GM19025 (cell line): ENCODE measurements at regions not wholly inside any gene's neighbourhood (a gene's known extent, or its start where the extent isn't known, plus 50 kb on each side); places are given as distances from the start of the nearest gene placed in this dataset.

Source experiments
- ATAC-seq: cut with Tn5 transposase; IDR thresholded peaks from one replicate; pipeline ENCODE4 v1.9.1; 2021; ENCODE audit warnings: mild to moderate bottlenecking, low read depth, moderate library complexity; ENCODE audit not compliant: unreplicated experiment

DNA sequence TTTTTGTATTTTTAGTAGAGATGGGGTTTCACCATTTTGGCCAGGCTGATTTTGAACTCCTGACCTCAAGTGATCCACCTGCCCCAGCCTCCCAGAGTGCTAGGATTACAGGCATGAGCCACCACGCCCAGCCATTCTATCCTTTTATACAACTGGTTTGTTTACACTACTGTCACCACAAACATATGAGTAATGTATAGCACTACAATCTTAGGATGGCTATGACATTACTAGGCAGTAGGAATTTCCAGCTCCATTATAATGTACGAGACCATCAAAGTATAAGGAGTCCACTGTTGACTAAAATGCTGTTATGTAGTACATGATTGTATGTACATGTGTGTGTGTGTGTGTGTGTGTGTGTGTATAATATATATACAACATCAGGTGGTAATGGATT is 1126.1 kb upstream of the LRRN3 start:
- ATAC-seq, result no peak

DNA sequence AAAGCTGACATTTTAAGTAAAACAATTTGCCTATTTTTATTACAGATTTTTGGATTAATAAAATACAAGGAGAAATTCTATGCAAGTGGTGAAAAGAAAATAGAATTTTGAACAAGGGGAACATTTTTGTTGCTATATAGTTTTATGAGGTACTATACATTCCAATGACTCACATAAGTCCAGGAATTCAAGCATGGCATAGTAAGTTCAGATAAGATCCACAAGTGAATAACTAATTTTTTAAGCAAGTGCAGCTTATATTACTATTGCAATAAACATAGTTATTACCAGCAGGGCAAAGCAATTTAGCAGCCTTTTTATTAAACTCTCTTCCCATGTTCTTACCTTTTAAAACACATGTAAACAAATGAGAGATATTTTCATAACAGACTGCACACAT is 1123.5 kb upstream of the LRRN3 start:
- ATAC-seq, result no peak

DNA sequence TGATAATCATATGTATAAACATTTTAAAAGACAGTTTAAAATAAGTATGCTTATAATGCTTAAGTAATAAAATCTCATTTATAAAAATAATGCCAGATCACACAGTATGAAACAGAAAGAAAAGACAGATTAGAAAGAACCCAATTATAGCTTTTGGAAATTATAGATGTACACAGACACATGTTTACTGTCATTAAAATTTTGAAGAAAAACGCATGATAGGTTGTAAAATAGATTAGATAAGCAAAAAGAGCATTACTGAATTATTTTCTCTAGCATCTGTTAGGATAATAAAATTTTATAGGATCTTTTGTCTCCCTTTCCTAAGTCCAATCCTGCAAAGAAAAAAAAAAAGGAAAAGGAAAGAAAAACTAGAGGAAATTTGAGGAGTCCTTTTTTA is 1107.3 kb upstream of the LRRN3 start:
- no peak for ATAC-seq

DNA sequence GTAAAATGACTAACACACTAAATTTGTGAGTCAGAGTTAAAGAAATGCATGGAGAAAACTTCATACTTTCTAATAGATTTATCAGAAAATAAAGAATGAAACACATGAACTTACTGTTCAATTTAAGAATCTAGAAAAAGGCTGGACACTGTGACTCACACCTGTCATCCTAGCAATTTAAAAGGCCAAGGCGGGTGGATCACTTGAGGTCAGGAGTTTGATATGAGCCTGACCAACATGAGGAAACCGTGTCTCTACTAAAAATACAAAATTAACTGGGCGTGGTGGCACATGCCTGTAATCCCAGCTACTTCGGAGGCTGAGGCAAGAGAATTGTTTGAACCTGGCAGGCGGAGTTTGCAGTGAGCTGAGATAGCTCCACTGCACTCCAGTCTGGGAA is 1106.2 kb upstream of the LRRN3 start:
- ATAC-seq, result no peak

DNA sequence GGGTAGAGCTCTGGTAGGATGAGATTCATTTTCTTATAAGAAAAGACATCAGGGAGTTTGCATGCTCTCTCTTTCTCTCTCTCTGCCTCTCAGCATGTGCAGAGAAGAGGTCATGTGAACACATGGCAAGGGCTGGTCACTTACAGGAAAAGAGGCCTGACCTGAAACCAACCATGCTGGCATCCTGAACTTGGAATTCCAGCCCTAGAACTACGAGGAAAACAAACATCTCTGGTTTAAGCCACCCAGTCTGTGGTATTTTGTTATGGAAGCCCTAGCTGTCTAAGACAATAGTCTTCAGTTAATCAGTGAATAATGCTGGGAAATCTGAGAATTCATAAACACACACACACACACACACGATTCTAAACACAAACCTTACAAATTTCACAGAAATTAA is 1104.2 kb upstream of the LRRN3 start:
- ATAC-seq, result no peak

DNA sequence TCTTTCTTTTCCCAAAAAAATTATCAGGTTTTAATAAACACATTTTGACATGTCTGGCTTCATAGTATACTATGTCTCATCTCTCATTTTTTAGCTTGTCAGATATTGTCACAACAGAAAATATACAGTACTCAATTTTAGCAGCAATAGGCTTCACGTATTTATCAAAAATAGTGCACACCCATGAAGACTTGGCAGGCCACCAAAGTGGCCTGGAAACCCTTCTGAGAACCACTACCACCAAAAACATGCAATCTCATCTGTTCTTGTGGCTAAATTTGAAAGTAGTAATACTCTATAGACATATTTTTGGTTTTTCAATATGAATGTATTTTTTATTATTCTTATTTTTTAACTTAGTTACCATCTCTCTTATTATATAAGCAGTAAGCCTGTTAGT is 1094.5 kb upstream of the LRRN3 start:
- no peak for ATAC-seq

DNA sequence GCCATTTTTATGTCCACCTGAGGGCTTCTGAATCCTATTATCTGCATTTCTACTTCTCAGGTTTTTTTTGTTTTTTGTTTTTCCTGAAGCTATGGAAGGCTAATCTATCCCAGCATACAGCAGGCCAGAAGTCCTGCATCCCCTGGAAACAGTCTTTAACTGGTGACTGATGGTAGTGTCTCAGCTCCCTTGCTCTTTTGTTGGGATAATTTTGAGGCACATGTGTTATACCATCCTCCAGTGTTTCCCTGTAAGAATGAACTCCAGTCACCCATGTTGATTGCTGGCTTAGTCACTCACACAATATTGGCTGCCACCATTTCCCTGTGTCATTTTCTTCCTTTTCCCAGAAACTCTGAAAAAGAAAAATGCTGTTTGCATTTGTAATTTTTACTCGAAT is 1094.0 kb upstream of the LRRN3 start:
- no peak for ATAC-seq

DNA sequence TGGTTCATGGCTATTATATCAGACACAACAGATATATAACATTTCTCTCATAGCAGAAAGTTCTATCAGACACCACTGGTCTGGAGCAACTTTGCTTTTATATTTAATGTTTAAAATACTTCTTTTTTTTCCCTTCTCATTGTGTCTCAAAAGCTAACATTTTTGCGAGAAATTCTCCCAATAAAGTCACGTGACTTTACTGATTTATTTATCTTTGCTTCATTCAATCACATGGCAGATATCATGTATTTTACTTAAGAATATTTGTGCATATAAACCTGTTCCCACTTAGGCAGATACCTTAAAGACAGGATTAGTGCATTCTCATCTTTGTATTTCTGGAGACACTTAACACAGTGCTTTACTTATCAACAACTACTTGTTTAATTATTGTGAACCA is 1093.1 kb upstream of the LRRN3 start:
- ATAC-seq, result no peak

DNA sequence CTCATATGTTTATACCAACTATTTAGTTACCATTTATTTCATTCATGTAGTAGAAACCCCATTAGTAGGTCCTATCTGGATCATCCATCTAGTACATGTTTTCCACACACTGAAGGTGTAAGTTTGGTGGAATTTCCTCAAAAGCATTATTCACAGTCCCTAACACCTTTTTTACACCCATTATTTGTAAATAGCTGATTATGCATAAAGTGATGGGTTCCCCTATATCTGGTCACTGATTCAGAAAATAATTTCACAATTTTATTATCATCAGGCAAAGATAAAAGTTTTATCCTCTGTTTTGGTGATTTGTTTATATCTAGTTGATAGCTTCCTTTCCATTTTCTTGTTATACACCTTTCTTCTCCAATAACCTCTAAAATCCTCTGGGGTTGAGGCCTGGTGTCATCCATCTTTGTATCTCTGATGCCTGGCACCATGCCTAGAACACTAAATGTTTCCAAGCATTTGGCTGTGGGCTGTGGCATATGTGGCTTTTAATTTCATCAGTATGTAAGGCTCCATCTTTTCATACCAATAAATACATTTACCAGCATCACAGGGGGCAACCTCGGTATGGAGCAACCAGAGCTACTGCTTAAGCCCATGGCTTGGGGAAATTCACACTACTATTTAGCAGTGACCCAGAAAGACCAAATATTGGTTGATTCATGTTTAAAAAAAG is 1089.5 kb upstream of the LRRN3 start:
- no peak for ATAC-seq

DNA sequence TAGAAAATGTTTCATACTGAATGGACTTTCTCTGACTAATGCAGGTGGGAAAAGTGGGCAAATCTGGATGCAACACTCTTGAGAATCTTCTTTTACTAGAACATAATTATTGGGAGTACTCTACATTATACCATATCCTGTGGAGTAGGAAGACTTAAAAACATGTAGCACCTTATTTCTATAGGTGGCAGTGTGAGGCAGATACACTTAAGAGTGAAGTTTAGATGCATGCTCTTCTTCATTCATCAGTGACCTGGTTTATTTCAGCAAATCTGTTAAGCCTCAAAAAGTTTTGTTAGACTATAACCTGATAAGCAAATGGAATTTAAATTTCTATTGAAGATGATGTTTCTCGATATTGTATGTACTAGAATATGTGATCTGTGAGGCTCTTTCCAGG is 1087.1 kb upstream of the LRRN3 start:
- ATAC-seq, result no peak

DNA sequence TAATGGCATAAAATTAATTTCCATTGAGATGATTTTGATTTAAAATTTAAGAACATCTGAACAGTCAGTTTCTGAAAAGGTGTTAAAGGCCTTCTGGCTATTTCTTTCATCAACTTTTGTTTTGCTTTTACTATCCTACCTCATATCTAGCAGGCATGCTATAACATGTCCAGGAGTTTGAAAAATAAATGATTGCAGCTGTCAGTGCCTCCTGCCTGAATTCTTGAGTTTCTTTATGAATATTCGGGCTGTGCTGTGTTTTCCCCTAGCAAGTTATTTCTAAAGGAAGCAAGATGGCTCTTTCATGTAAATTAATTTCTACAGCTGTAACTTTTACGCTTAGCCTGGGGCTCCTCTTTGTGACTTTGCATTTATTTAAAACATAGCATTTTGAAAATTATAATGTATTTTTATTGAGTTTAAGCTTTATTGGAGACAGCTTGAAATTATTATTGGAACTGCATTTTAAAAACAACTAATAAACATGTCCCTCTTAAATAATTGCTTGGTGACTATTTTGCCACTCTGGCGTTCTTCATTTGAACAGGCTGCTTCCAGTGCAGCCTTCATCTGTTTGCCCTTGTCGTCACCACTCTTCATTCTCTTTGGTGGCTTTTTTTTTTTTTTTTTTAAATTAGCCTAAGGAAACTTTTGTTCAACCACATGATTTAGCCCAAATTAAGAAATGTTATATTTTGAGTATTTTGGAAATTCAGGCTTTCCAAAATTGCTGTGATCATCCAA is 1083.4 kb upstream of the LRRN3 start:
- no peak for ATAC-seq

DNA sequence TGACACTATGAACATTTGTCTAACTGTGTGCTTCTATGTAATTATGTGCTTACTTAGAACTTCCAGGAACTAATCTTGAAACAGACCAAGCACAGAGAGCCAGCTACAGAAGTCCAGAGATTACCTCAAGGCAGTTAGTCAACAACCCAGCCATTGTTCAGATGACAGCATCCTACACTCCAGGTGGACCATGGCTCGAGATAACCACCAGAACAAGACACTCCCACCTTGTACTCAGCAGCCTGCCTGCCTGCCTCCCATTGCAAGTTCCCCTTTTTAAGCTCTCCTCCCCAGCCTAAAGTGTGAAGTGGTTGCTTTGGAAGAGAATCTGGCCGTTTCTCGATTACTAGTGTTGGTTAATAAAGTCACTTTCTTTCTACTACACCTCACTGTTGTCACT is 1080.6 kb upstream of the LRRN3 start:
- ATAC-seq, result no peak

DNA sequence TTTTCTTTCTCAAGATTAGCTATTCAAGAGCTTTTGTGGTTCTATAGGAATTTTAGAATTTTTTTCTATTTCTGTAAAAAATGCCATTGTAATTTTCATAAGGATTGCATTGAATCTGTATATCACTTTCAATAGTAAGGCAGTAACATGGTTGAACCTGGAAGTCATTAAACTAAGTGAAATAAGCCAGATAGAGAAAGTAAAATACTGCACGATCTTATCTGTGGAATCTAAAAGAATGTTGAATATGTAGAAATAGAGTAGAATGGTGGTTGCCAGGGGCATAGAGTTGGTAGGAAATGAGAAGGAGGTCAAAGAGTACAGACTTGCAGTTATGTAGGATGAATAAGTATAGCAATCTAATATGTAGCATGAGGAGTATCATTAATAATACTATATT is 1073.5 kb upstream of the LRRN3 start:
- ATAC-seq, result no peak

DNA sequence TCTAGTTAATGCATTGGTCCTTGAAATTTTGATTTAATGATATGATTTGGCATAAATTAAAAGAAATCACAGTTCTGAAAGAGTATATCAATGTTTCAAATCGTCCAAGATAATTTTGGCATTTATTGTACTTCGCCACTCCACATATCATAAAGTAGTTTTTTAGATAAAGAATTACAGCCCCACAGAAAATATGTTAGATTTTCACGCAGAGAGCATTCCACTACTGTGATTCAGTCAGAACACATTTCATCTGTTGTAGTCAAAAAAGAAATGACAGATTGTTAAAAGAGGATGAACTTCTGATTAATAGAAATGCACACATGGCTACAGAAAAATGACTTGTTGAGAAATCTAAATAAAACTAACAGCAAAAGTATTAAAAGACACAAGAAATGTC is 1063.5 kb upstream of the LRRN3 start:
- no peak for ATAC-seq

DNA sequence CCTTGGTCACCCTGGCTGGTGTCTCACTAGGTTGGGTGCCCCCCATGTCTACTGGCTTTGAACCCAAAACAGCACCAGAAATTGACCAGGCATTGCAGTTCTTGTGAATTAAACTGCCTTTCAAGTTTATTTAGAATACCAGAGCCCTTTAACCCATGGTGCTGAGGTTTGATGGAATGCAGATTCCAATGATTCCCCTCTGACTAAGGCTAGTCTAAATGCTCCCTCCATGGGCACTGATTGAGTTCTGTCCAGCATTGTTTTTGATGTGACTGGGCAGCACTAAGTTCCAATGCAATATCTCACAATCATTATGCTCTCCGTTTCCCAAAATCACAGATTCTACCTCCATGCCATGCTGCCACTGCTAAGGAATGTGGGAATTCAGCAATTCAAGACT is 1047.4 kb upstream of the LRRN3 start:
- ATAC-seq, result no peak

DNA sequence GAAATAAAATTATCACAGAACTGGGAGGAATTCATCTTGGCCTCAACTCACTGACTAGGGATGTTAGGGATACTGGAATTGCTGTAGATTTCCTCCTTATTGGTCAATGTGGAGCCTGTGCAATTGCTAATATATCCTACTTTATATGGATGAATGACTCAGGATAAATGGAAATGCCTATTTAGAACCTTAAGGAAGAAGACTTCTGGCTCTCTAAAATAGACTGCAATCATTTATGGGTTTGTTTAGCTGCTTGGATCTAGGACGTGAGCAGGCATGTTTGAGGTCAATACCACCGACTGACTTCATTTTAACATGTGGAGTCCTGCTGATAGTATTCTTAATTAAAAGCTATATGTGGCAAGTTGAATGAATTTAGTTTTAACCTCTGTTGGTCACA is 1040.1 kb upstream of the LRRN3 start:
- no peak for ATAC-seq

DNA sequence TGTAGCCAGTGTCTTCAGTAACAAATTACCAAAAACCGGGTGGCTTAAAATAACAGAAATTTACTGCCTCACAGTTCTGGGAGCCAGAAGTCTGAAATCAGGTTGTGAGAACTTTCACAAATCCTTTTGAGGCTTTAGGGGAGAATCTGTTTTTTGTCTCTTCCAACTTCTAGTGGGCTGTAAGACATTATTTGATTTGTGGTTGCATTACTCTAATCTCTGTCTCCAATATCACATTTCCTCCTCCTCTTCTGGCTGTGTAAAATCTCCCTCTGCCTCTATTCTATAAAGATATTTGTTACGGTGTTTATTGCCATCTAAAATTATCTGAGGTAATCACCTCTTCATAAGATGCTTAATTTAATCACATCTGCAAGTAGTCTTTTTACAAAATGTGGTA is 1039.6 kb upstream of the LRRN3 start:
- ATAC-seq, result no peak

DNA sequence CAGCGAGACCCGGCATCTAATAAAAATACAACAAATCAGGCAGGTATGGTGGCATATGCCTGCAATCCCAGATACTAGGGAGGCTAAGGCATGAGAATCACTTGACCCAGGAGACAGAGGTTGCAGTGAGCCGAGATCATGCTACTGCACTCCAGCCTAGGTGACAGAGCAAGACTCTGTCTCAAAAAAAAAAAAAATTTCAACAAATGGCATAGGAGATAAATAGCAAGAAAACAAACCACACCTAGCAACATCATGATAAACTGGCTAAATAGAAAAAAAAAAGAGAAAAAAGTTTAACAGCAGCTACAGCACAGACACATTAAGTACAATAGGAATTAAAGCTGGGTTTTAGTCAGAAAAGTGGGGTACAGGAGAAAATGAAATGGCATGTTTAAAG is 1034.6 kb upstream of the LRRN3 start:
- no peak for ATAC-seq

DNA sequence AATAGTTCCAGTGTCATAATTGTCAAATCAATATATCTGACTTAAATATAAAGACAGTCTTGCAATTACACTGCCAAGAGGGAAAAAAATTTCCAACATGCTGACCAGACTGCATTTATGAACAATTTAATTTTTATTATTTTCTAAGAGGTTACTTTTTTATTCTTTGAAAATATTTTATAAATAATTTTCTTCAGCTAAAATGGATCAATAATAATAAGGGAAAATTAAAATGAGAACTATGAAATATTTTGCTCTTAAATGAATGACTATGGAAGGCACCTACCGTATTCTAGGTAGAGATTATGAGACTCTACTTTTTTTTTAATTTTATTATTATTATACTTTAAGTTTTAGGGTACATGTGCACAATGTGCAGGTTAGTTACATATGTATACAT is 1032.5 kb upstream of the LRRN3 start:
- ATAC-seq, result no peak

DNA sequence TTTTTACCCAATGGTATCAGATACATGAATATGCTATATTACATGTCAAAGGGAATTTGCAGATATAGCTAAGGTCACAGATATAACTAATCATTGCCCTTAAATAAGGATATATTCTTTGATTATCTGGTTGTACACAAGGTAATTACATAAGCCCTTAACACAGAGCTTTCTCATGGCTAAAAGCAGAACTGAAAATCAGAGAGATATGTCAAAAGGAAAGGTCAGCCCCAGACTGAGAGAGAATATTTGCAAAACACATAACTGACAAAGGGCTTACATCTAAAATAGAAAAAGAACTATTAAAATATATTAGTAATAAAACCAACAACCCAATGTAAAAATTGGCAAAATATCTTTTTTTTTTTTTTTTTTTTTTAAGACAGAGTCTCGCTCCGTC is 1029.5 kb upstream of the LRRN3 start:
- no peak for ATAC-seq

DNA sequence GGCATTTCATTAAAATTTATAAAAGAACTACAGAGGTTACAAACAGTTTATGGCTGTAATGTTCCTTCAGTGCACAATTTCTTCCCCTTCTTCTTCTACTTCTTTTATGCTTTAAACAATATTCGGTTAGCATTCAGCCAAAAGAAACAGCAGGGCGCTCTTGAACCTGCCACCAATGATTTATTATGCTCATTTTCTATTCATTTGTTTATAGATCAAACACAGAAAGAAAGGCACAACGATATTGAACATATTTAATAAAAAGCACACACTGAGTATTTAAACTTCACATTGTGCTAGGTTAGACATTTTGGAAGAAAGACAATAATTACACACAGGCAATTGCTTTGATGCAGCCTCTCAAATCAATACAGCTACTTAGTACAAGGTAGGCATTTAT is 1025.8 kb upstream of the LRRN3 start:
- ATAC-seq, result no peak

DNA sequence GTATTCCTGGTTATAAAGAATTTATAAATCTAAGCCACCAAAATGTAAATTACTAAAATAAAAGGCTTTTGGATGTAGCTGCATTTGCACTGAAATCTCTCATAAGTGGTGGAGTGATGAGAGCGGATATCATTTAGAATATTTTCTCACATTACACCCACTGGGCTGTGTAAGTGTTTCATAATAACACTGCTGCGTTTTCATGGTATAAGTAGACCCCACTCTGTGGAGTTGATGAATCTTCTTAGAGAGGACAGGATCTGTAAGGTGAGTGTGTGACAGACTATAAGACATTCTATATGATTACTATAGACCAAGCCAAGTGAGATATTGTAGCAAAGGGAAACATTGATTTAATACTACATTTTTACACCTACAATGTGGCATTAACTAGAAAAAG is 1024.1 kb upstream of the LRRN3 start:
- no peak for ATAC-seq

DNA sequence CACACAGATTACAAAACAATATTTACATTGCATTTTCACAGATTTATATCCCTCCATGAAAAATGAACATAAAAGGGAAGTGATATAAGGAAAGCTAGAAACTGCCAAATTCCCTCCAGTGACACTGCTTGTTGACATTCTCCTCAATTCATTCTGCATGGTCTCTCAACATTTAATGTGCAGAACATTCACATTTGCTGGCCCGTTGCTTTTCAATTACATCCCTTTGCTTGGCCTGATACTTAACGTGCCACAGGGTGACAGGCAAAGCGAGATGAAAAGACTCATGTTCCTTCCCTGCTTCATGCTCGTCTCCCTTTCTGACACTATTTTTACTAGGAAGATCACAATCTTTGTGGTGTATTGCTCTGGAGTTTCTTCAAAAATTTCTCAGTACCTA is 1019.7 kb upstream of the LRRN3 start:
- ATAC-seq, result no peak
